Tibial nerve (tissue), 4 donors: ENCODE measurements at regions not wholly inside any gene's neighbourhood (a gene's known extent, or its start where the extent isn't known, plus 50 kb on each side); places are given as distances from the start of the nearest gene placed in this dataset.

Source experiments
- DNase-seq, 2 donors: peaks; one replicate each; pipeline ENCODE4 v3.0.0-alpha.2; 2019; ENCODE audit warnings: low spot score in 2 of 2
- H3K27ac ChIP-seq, 4 donors: fragments of 200-600 bp; sonication (generic) in 3 of 4; one replicate each; pipeline ENCODE4 v1.5.1; 2017 to 2019; ENCODE audit warnings: mild to moderate bottlenecking in 1 of 4
- H3K27me3 ChIP-seq, 2 donors: fragments of 200-600 bp; sonication (generic) in 1 of 2; one replicate each; pipeline versions ENCODE4 v1.5.1 to v1.6.0; 2017 to 2019
- H3K36me3 ChIP-seq, 3 donors: fragments of 200-600 bp; sonication (generic); one replicate each; pipeline ENCODE4 v1.5.1; 2018 to 2019
- H3K4me1 ChIP-seq, 4 donors: fragments of 200-600 bp; sonication (generic) in 3 of 4; one replicate each; pipeline ENCODE4 v1.5.1; 2017 to 2019
- H3K4me3 ChIP-seq, 4 donors: fragments of 200-600 bp; sonication (generic) in 3 of 4; one replicate each; pipeline ENCODE4 v1.5.1; 2017 to 2019; ENCODE audit warnings: mild to moderate bottlenecking in 1 of 4, moderate library complexity in 1 of 4
- H3K9me3 ChIP-seq, 4 donors: fragments of 200-600 bp; sonication (generic) in 3 of 4; one replicate each; pipeline ENCODE4 v1.5.1; 2017 to 2019
- CTCF ChIP-seq, 5 experiments: fragments of 200-600 bp in 3 of 5; fragments of 450-650 bp in 2 of 5; sonication (generic) in 3 of 5; IDR thresholded peaks; one replicate each; pipeline ENCODE4 v1.5.1; 2016 to 2019; ENCODE audit warnings: antibody characterized with exemption in 5 of 5, mild to moderate bottlenecking in 3 of 5, moderate library complexity in 2 of 5
- EP300 ChIP-seq, 2 donors: sonication (generic); formaldehyde crosslinking; IDR thresholded peaks; one replicate each; pipeline ENCODE4 v1.6.1; 2017; ENCODE audit warnings: antibody characterized with exemption in 2 of 2, mild to moderate bottlenecking in 1 of 2
- POLR2A ChIP-seq, 2 donors: fragments of 450-650 bp; IDR thresholded peaks; one replicate each; pipeline ENCODE4 v1.6.1; 2017; ENCODE audit warnings: antibody characterized with exemption in 2 of 2, mild to moderate bottlenecking in 2 of 2, moderate library complexity in 2 of 2
- WGBS, 2 donors: methylation state at CpG; one replicate each; pipeline ENCODE4 v1.1.5; 2018; 5-methylcytosine and 5-hydroxymethylcytosine counted together

- Histone ChIP-seq H3K27me3 (no peaks in the 10 kb centered on the region), H3K9me3 (no peaks in the 10 kb centered on the region), H3K27ac (no peak overlapping the region), H3K36me3 (no peaks in the 10 kb centered on the region), H3K4me3 (no peak overlapping the region), H3K4me1 (no peaks in the 10 kb centered on the region)
- TF ChIP-seq CTCF (IDR thresholded peaks at IDR 0.05) (no peak), EP300 (IDR thresholded peaks at IDR 0.05) (no peak), POLR2A (IDR thresholded peaks at IDR 0.05) (no peak)
- 88 to 90% methylated on average over 3 of the region's 3 CpGs for WGBS, 2 donors
- DNase-seq: no peak
Observed at GRCh38 chr5:27257696-27258095, 219.3 kb upstream of the CDH9 start.

GRCh38 chr5:27252911-27253310 is 214.5 kb upstream of the CDH9 start:
- no peak overlapping the region for H3K27ac ChIP-seq
- no peak for DNase-seq
- H3K27me3 ChIP-seq: no peaks in the 10 kb centered on the region
- no peaks in the 10 kb centered on the region for H3K36me3 ChIP-seq
- 83 to 94% methylated on average over 2 of the region's 2 CpGs for WGBS, 2 donors
- H3K9me3 ChIP-seq: no peaks in the 10 kb centered on the region
- no peaks in the 10 kb centered on the region for H3K4me1 ChIP-seq
- TF ChIP-seq EP300 (IDR thresholded peaks at IDR 0.05): no peak
- TF ChIP-seq POLR2A (IDR thresholded peaks at IDR 0.05): no peak
- no peak for TF ChIP-seq CTCF (IDR thresholded peaks at IDR 0.05)
- no peak overlapping the region for H3K4me3 ChIP-seq

- Histone ChIP-seq H3K27me3 (no peaks in the 10 kb centered on the region), H3K27ac (no peak overlapping the region), H3K9me3 (peaks cover 0 to 4% (median 0%) of the 10 kb centered on the region in 4 donors), H3K4me1 (no peaks in the 10 kb centered on the region), H3K36me3 (no peaks in the 10 kb centered on the region), H3K4me3 (no peak overlapping the region)
- TF ChIP-seq POLR2A (IDR thresholded peaks at IDR 0.05) (no peak), CTCF (IDR thresholded peaks at IDR 0.05) (no peak), EP300 (IDR thresholded peaks at IDR 0.05) (no peak)
- 55 to 91% methylated on average over 2 of the region's 2 CpGs for WGBS, 2 donors
- DNase-seq: no peak
Observed at GRCh38 chr5:27242258-27242626, 203.9 kb upstream of the CDH9 start.

GRCh38 chr5:27241564-27242257 is 203.3 kb upstream of the CDH9 start:
- H3K27ac ChIP-seq: no peak overlapping the region
- 49 to 54% methylated on average over 5 of the region's 5 CpGs for WGBS, 2 donors

More at GRCh38 chr5:27241564-27242257, 203.3 kb upstream of the CDH9 start:
- no peaks in the 10 kb centered on the region for H3K4me1 ChIP-seq
- TF ChIP-seq POLR2A (IDR thresholded peaks at IDR 0.05) (no peak), EP300 (IDR thresholded peaks at IDR 0.05) (peak in 1 of 2 donors; percentile 16), CTCF (IDR thresholded peaks at IDR 0.05) (no peak)
- no peak for DNase-seq
- H3K4me3 ChIP-seq: no peak overlapping the region
- no peaks in the 10 kb centered on the region for H3K36me3 ChIP-seq
- peaks cover 0 to 4% (median 0%) of the 10 kb centered on the region in 4 donors for H3K9me3 ChIP-seq
- H3K27me3 ChIP-seq: no peaks in the 10 kb centered on the region
